Stimulated activated CD4-positive, alpha-beta T cell treated with anti-CD3 and anti-CD28 coated beads, Interleukin-4, amount 100 ng/mL, for 24 hours (primary cell): ENCODE measurements at regions not wholly inside any gene's neighbourhood (a gene's known extent, or its start where the extent isn't known, plus 50 kb on each side); places are given as distances from the start of the nearest gene placed in this dataset.
"Not testable (repeated sequence)": the region's sequence is repeated elsewhere in the genome, so short reads cannot be mapped to it uniquely, and the experiment has no call there.

Experiments
- DNase-seq: peaks from one replicate; pipeline ENCODE4 v3.0.0-alpha.2; 2020

DNA sequence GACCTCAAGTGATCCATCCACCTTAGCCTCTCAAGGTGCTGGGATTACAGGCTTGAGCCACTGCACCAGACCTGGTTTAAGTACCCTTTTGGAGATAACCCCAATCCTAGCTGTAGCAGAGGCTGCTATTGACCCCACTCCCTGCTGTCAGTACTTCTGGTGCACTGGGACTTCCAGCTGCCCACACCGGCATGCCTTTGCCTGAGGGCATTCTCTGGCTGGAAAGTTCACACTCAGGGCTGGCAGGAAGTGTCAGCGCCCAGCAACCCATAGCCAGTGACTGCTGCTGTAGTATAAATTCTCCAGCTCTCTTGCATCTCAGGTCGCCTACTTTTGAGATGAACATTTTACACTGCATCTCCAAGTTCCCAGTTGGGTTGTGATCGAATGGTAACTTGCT is 75.3 kb downstream of the UTRN start:
- DNase-seq, result no peak

GRCh38 chr6:144361016-144361415 is 75.9 kb downstream of the UTRN start:
- DNase-seq, result no peak

DNA sequence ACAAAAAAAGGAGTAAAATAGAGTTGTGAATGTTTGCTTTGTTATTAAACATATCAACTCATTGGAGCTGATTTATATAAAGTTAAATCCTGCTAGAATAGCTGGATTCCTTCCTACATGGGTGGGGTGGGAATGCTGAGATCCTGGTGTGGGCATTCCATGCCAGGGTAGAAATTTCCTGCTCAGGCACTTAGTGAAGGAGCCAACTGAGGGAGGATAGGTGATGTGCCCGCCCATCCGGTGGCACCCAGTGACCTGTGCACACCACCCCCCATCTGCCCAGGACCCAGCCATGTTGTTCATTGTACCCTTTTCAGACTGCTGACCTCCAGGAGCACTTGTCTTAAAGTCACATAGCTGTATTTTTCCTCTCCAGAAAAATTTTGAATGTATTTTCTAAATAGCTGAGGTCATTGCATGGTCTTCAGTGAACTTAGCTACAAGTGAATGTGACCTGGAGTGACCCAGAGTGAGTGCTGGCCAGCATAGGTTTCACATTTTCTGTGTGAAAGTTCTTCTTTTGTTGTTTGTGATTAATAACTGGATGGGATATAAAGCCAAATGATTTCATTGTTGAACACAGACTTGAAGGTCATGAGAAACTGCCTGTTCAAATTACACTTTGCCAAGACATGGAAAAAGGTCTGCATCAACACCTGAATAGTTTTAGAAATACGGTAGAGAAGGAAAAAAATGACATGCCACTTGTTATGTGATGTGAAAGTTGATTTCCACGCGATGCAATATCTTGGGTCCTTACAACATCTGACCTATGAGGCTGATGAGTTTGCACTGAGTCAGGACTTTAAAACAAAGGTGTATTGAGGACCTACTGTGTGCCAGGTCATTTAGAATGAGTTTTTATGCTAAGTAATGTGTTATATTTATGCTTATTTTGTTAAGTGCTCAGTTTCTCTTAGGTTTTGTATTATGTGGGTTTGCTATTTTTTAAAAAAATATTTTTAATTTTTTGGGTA is 77.2 kb downstream of the UTRN start:
- DNase-seq, result no peak

DNA sequence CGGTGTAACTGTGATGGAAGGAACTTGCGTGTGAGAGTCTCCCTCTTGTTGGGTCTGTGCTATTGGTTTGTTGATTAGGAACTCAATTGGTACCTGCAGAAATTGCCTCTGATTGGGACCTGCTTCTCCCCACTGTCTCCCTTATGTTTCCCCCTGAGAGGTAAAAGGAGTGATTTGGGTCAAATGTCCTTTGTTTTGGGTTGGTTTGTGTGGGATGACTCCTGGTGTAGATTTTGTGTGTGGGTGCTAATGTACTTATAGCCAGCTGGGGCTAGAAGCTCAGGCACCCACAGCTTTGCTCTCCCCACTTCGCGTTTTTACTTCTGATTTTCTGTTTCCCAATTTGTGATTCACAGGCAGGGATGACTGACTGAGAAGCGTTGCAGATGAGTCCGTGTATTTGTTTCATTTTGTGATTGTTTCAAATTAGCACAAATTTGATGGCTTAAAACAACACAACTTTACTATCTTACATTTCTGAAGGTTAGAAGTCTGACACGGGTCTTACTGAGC is 79.1 kb downstream of the UTRN start:
- no peak for DNase-seq

- DNase-seq, result no peak
These were observed 79.6 kb downstream of the UTRN start for GRCh38 chr6:144364782-144365181.

DNA sequence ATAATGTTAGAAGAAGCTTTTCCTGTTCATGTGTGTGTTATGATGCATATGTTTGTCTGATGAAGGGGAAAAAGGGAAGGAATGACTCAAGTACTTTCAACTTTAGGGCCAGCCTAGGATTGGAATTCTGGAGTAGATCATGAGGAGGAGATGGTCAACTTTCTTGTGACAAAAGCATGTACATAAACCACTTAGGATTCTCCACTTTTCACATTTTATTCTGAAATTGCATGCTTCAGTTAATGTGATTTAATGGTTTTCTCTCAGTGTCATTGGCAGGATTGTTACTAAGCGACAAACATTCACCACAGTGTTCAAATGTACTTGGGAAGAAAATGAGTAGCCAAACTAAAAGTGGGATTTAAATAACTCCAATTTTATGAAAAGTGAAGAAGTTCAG is 80.1 kb downstream of the UTRN start:
- DNase-seq, result no peak

- not testable (repeated sequence) for DNase-seq
These were observed 84.6 kb downstream of the UTRN start for GRCh38 chr6:144369696-144370095.

- DNase-seq, result no peak
These were observed 87.0 kb downstream of the UTRN start for GRCh38 chr6:144372116-144372515.

DNA sequence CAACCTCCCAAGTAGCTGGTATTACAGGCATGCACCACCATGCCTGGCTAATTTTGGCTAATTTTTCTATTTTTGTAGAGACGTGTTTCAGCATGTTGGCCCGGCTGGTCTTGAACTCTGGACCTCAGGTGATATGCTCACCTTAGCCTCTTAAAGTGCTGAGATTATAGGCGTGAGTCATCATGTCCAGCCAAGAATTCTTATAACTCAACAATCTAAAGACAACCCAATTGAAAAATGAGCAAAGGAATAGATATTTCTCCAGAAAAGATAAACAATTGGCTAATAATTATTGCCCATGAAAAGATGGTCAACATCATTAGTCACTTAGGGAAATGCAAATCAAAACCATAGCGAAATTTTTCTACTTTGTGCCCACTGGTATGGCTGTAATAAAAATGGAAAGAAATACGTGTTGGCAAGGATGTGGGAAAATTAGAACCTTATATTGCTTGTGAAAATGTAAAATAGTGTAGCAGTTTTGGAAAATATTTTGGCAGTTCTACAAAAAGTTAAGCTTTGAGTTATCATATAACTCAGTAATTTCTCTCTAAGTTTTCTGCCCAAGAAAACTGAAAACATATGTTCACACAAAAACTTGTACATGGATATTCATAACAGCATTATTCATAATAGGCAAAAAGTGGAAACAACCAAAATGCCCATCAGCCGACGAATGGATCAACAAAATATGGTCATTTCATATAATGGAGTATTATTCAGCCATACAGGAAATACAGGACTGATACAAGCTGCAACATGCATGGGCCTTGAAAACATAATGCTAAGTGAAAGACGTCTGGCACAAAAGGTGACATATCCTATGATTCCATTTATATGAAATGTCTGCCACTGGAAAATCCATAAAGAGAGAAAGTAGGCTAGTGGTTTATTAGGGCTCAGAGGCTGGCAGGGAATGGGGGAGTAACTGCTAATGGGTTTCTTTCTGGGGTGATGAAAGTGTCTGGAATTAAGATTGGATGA is 87.8 kb downstream of the UTRN start:
- DNase-seq, result no peak

DNA sequence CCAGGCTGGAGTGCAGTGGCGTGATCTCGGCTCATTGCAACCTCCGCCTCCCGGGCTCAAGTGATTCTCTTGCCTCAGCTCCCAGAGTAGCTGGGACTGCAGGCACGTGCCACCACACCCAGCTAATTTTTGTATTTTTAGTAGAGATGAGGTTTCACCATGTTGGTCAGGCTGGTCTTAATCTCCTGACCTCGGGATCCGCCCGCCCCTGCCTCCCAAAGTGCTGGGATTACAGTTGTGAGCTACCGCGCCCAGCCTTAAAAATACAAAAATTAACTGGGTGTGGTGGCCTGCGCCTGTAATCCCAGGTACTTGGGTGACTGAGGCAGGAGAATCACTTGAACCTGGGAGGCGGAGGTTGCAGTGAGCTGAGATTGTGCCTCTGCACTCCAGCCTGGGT is 89.4 kb downstream of the UTRN start:
- DNase-seq, result not testable (repeated sequence)

DNA sequence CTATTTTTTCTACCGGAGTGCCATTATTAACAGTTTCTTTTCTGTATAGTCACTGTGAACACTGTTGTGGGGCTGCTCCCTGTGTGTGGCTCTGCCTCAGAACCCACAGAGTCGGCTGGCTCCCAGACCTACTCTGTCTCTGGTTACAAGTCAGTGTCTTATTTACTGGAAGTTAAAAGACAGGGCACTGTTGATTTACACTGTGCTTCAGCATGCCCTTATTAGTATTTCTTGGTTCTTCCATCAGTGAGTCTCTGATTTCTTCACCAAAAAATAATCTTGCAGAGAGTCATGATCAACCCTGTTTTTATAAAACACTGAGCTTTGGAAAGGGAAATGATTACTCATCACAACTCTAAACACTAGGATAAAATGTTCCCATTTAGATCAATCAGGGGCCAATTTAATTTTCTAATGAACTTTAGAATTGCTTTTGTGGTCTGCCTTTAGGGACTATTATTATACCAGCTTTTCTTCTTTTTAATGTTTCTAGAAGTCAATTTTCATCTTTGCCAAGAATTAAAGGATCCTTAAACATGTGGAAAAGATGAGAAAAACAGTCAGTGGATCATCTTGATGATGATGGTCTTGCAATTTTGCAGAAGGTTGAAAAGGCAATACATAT is 92.6 kb downstream of the UTRN start:
- DNase-seq, result no peak

GRCh38 chr6:144378437-144378836 is 93.3 kb downstream of the UTRN start:
- DNase-seq, result no peak

DNA sequence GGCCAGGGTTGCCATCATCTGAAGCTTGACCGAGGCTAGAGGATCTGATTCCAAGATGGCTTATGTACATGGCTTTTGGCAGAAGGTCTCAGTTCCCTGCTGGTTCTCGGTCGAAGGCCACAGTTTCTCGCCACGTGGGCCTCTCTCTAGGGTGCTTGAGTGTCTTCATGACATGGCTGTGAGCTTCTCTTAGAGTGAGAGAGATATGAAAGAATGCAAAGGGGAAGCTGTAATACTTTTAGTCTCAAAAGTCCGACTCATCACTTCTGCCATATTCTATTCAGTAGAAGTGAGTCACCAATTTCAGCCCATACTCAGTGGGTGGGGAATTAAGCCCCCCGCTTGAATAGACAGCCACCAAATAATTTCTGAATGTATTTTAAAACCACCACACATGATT is 94.2 kb downstream of the UTRN start:
- no peak for DNase-seq

DNA sequence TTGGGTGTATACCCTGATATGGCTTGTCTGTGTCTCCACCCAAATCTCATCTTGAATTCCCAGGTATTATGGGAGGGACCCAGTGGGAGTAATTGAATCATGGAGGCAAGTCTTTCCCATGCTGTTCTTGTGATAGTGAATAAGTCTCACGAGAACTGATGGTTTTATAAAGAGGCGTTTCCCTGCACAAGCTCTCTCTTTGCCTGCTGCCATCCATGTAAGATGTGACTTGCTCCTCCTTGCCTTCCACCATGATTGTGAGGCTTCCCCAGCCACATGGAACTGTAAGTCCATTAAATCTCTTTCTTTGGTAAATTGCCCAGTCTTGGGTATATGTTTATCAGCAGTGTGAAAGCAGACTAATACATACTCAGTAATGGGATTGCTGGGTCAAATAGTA is 96.4 kb downstream of the UTRN start:
- DNase-seq, result not testable (repeated sequence)

GRCh38 chr6:144383336-144383735 is 98.2 kb downstream of the UTRN start:
- DNase-seq, result no peak

DNA sequence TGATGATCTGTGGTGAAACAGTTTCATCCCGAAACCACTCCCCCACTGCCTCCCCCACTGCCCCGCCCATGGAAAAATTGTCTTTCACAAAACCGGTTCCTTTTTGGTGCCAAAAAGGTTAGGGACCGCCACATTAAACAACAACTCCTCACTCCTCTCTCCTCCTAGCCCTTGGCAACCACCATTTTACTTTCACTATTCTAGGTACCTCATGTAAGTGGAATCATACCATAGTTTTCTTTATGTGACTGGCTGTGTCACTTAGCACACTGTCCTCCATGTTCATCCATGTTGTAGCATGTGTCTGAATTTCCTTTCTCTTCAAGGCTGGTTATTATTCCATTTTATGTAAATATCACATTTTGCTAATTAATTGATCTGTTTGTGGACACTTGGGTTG is 99.3 kb downstream of the UTRN start:
- DNase-seq, result no peak

DNA sequence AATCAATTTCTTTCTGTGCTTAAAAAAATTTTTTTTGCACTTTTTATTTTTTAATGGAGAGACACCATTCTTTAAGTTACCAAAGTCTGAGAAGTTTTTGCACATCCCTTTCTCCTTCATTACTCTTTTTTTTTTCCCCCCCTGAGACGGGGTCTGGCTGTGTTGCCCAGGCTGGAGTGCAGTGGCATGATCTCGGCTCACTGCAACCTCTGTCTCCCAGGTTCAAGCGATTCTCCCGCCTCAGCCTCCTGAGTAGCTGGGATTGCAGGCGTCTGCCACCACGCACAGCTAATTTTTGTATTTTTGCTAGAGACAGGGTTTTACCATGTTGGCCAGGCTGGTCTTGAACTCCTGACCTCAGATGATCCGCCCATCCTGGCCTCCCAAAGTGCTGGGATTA is 104.3 kb downstream of the UTRN start:
- DNase-seq, result not testable (repeated sequence)

- no peak for DNase-seq
These were observed 105.1 kb downstream of the UTRN start for GRCh38 chr6:144390202-144390601.

- DNase-seq, result no peak
These were observed 105.8 kb downstream of the UTRN start for GRCh38 chr6:144390886-144391285.

GRCh38 chr6:144392536-144392935 is 107.4 kb downstream of the UTRN start:
- DNase-seq, result no peak

- DNase-seq, result peak; percentile 12
These were observed 109.1 kb downstream of the UTRN start for GRCh38 chr6:144394210-144394609.

DNA sequence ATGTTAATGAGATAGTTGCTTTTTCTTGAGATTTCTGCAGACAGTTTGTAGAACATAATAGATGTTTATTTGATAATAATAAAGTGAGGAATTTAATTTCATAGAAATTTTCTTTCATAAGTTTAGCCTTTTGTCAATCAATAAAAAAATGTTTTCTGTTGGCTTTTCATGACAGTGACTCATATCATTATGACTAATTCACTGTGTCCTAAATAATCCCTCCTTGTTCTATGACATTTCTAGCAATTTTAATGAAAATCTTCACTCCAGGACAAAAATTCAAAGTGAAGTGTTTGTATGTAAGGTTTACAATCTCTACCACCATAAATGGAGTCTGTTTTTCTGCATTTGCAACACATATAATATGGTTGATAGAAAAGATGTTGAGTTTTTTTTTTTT is 109.9 kb downstream of the UTRN start:
- DNase-seq, result no peak

DNA sequence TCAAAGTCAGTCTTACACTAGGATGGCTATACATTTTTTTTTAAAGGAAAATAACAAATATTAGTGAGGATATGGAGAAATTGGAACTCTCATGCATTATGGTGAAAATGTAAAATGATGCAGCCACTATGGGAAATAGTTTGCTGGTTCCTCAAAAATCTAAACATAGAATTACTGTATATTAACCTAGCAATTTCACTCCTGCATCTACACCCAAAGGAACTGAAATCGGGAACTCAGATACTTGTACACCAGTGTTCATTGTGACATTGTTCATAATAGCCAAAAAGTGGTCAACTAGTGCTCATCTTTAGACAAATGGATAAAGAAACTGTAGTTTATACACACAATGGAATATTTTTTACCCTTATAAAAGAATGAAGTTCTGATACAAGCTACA is 110.7 kb downstream of the UTRN start:
- DNase-seq, result no peak
